Stomach (tissue), 8 donors: ENCODE measurements at regions not wholly inside any gene's neighbourhood (a gene's known extent, or its start where the extent isn't known, plus 50 kb on each side); places are given as distances from the start of the nearest gene placed in this dataset.

Experiments
- DNase-seq, 2 donors: peaks; one replicate each; pipeline versions ENCODE4 v3.0.0 to v3.0.0-alpha.2; 2013 to 2019
- H3K27ac ChIP-seq, 5 donors: fragments of 200-600 bp in 4 of 5; sonication (generic) in 4 of 5; one replicate each; pipeline ENCODE4 v1.5.1; 2013 to 2019; ENCODE audit warnings: mild to moderate bottlenecking in 1 of 5, moderate library complexity in 1 of 5
- H3K27me3 ChIP-seq, 3 donors: fragments of 200-600 bp; sonication (generic); one replicate each; pipeline ENCODE4 v1.5.1; 2017 to 2019; ENCODE audit warnings: mixed run types in 1 of 3
- H3K36me3 ChIP-seq, 4 donors: fragments of 200-600 bp; sonication (generic); 1 replicate in 3 of 4; 2 replicates in 1 of 4; pipeline ENCODE4 v1.5.1; 2016 to 2019
- H3K4me1 ChIP-seq, 4 donors: fragments of 200-600 bp; sonication (generic); one replicate each; pipeline ENCODE4 v1.5.1; 2016 to 2019
- H3K4me3 ChIP-seq, 4 donors: fragments of 200-600 bp; sonication (generic) in 3 of 4; one replicate each; pipeline ENCODE4 v1.5.1; 2016 to 2019; ENCODE audit warnings: mild to moderate bottlenecking in 1 of 4
- H3K9me3 ChIP-seq, 4 donors: fragments of 200-600 bp; sonication (generic); one replicate each; pipeline ENCODE4 v1.5.1; 2016 to 2019
- CTCF ChIP-seq, 7 experiments: fragments of 450-650 bp in 4 of 7; fragments of 200-600 bp in 3 of 7; sonication (generic) in 3 of 7; IDR thresholded peaks; one replicate each; pipeline ENCODE4 v1.5.1; 2016 to 2019; ENCODE audit warnings: antibody characterized with exemption in 7 of 7, control low read depth in 2 of 7, mild to moderate bottlenecking in 1 of 7
- EP300 ChIP-seq: sonication (generic); formaldehyde crosslinking; IDR thresholded peaks from one replicate; pipeline ENCODE4 v1.6.1; 2017; ENCODE audit warnings: antibody characterized with exemption
- POLR2A ChIP-seq, 4 donors: fragments of 450-650 bp; IDR thresholded peaks; one replicate each; pipeline ENCODE4 v1.6.1; 2016; ENCODE audit warnings: antibody characterized with exemption in 4 of 4, control low read depth in 2 of 4, mild to moderate bottlenecking in 1 of 4, moderate library complexity in 1 of 4
- POLR2AphosphoS5 ChIP-seq, 3 donors: sonication (generic); formaldehyde crosslinking; IDR thresholded peaks; one replicate each; pipeline ENCODE4 v1.6.1; 2016; ENCODE audit warnings: antibody characterized with exemption in 3 of 3
- WGBS, 5 donors: extraction: QIAGEN DNeasy Blood & Tissue Kit in 3 of 5; methylation state at CpG; one replicate each; pipeline versions ENCODE4 v1.1.5 to v1.1.7; 2013 to 2018; 5-methylcytosine and 5-hydroxymethylcytosine counted together
- intact Hi-C: fragments of 100-400 bp; cut with DNase I; formaldehyde crosslinking; loops from one replicate; pipeline ENCODE4 v1.15.1; 2023; ENCODE audit warnings: low total_unique reads
- donor health status: healthy with polysubstance abuse.
- donor health status: Bipolar disorder and iron deficiency.
- donor health status: healthy.

GRCh38 chr10:129402459-129402858 lies 64.6 kb upstream of the MGMT start:
- Histone ChIP-seq H3K27me3 (peaks cover 0 to 5% (median 0%) of the 10 kb centered on the region in 3 donors), H3K27ac (no peak overlapping the region), H3K4me1 (no peaks in the 10 kb centered on the region), H3K9me3 (no peaks in the 10 kb centered on the region), H3K36me3 (no peaks in the 10 kb centered on the region), H3K4me3 (no peak overlapping the region)
- intact Hi-C loops = no loop called here
- WGBS, 5 donors = 80 to 86% (median 85%) methylated on average over 16 of the region's 16 CpGs
- no peak for DNase-seq
- TF ChIP-seq CTCF (IDR thresholded peaks at IDR 0.05) (no peak), EP300 (no peak), POLR2AphosphoS5 (IDR thresholded peaks at IDR 0.05) (no peak), POLR2A (IDR thresholded peaks at IDR 0.05) (no peak)

- DNase-seq = no peak
- H3K27ac ChIP-seq = no peak overlapping the region
- no peaks in the 10 kb centered on the region for H3K9me3 ChIP-seq
- H3K36me3 ChIP-seq = no peaks in the 10 kb centered on the region
- H3K27me3 ChIP-seq = peaks cover 0 to 5% (median 0%) of the 10 kb centered on the region in 3 donors
- no peak for TF ChIP-seq POLR2AphosphoS5 (IDR thresholded peaks at IDR 0.05)
- no peak for TF ChIP-seq CTCF (IDR thresholded peaks at IDR 0.05)
- TF ChIP-seq EP300 = no peak
- no peak for TF ChIP-seq POLR2A (IDR thresholded peaks at IDR 0.05)
- H3K4me1 ChIP-seq = no peaks in the 10 kb centered on the region
- 93 to 96% (median 94%) methylated on average over 13 of the region's 13 CpGs for WGBS, 5 donors
- H3K4me3 ChIP-seq = no peak overlapping the region
- intact Hi-C loops = no loop called here
Observed at GRCh38 chr10:129404091-129404490, 63.0 kb upstream of the MGMT start.

DNA sequence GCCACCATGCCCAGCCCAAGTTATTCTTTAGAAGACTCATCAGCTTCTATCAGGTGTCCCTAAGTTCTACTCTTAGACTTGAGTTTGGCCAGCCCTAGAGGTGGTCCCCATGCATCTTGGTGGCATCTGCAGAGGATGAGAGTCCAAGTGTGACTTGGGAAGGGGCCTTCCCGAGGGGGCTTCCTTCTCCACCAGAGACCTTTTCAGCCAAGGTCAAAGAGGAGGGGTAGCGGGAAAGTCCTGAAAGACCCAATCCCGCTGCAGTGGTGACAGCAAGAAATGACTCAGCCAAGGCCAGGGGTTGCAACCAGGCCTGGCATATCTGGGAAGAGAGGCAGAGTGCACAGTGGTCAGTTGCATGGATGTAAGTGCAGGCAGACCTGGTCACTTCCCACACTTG lies 61.7 kb upstream of the MGMT start:
- H3K9me3 ChIP-seq = no peaks in the 10 kb centered on the region
- no peaks in the 10 kb centered on the region for H3K4me1 ChIP-seq
- no peak overlapping the region for H3K4me3 ChIP-seq
- no peaks in the 10 kb centered on the region for H3K36me3 ChIP-seq
- no peak for TF ChIP-seq POLR2AphosphoS5 (IDR thresholded peaks at IDR 0.05)
- TF ChIP-seq POLR2A (IDR thresholded peaks at IDR 0.05) = no peak
- TF ChIP-seq EP300 = no peak
- TF ChIP-seq CTCF (IDR thresholded peaks at IDR 0.05) = no peak
- no peak for DNase-seq
- peaks cover 0 to 5% (median 0%) of the 10 kb centered on the region in 3 donors for H3K27me3 ChIP-seq
- intact Hi-C loops = no loop called here
- 83 to 96% (median 89%) methylated on average over 3 of the region's 3 CpGs for WGBS, 5 donors
- no peak overlapping the region for H3K27ac ChIP-seq

- H3K36me3 ChIP-seq = no peaks in the 10 kb centered on the region
- H3K9me3 ChIP-seq = no peaks in the 10 kb centered on the region
- intact Hi-C loops = no loop called here
- no peak overlapping the region for H3K27ac ChIP-seq
- no peaks in the 10 kb centered on the region for H3K4me1 ChIP-seq
- 64 to 78% (median 71%) methylated on average over 20 of the region's 20 CpGs for WGBS, 5 donors
- TF ChIP-seq POLR2AphosphoS5 (IDR thresholded peaks at IDR 0.05) = no peak
- TF ChIP-seq EP300 = no peak
- no peak for TF ChIP-seq POLR2A (IDR thresholded peaks at IDR 0.05)
- no peak for TF ChIP-seq CTCF (IDR thresholded peaks at IDR 0.05)
- DNase-seq = no peak
- peaks cover 0 to 6% (median 0%) of the 10 kb centered on the region in 3 donors for H3K27me3 ChIP-seq
- H3K4me3 ChIP-seq = no peak overlapping the region
Observed at GRCh38 chr10:129410688-129411392, 56.2 kb upstream of the MGMT start.
